ENCODE measurements at regions not wholly inside any gene's neighbourhood (a gene's known extent, or its start where the extent isn't known, plus 50 kb on each side); places are given as distances from the start of the nearest gene placed in this dataset.

DNA sequence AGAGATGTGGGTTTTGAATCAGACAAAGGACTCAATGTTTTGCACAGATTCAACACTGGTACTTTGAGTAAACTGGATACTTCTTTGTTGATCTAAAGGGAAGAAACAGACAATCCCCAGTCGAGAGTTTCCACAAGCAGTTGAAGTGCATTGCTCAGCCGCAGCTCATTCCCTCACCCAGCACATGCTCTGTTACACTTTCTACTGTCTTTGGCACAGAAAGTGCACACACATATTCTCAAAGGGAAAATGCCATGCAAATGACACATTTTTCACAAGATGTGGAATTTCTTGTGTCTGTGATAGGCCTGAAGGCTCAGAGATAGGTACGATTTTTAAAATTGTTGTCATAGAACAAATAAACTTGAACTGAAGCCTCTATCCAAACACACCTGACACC, 258.9 kb upstream of the TRIB2 start:
- Histone ChIP-seq H3K4me3 (no peak overlapping the region), H3F3A (ENCODE audit: insufficient read depth, low read depth) (peaks cover 22% of the 10 kb centered on the region), H4K20me1 (ENCODE audit: insufficient read depth) (no peaks in the 10 kb centered on the region), H3K27ac (peak overlapping the region; percentile 88), H3K4me1 (replicated peaks; ENCODE audit: insufficient read depth) (peaks cover 28% of the 10 kb centered on the region), H2AFZ (no peak overlapping the region), H3K27me3 (ENCODE audit: insufficient read depth, low read depth) (no peaks in the 10 kb centered on the region), H3K79me2 (ENCODE audit: low read depth) (no peaks in the 10 kb centered on the region), H3K9me3 (ENCODE audit: insufficient read depth, low read depth) (no peaks in the 10 kb centered on the region; the same call in none of the 2 replicates), H3K36me3 (ENCODE audit: low read depth) (no peaks in the 10 kb centered on the region), H3K4me2 (peak overlapping the region; percentile 84; the same call in 1 of the 2 replicates), H3K9me2 (ENCODE audit: insufficient read depth) (no peaks in the 10 kb centered on the region)
- intact Hi-C loops (cut with micrococcal nuclease; ENCODE audit: unreplicated experiment) = loop anchor here (2.0 to 5.0 kb wide), 4 partner anchors 35 to 596 kb away; no protein-coding TSS in a partner anchor
- DNase-seq = no peak
- no TSS peak for BruUV-seq (replicated peaks)
- ChIA-PET CTCF (no interaction called here), POLR2A (ENCODE audit: unreplicated experiment) (no interaction called here)
- TF ChIP-seq, protein P1, sequence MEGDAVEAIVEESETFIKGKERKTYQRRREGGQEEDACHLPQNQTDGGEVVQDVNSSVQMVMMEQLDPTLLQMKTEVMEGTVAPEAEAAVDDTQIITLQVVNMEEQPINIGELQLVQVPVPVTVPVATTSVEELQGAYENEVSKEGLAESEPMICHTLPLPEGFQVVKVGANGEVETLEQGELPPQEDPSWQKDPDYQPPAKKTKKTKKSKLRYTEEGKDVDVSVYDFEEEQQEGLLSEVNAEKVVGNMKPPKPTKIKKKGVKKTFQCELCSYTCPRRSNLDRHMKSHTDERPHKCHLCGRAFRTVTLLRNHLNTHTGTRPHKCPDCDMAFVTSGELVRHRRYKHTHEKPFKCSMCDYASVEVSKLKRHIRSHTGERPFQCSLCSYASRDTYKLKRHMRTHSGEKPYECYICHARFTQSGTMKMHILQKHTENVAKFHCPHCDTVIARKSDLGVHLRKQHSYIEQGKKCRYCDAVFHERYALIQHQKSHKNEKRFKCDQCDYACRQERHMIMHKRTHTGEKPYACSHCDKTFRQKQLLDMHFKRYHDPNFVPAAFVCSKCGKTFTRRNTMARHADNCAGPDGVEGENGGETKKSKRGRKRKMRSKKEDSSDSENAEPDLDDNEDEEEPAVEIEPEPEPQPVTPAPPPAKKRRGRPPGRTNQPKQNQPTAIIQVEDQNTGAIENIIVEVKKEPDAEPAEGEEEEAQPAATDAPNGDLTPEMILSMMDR (conservative IDR thresholded peaks at IDR 0.05) = no peak
- TF ChIP-seq EZH2 (IDR thresholded peaks at IDR 0.05; ENCODE audit: low read depth) = no peak

DNA sequence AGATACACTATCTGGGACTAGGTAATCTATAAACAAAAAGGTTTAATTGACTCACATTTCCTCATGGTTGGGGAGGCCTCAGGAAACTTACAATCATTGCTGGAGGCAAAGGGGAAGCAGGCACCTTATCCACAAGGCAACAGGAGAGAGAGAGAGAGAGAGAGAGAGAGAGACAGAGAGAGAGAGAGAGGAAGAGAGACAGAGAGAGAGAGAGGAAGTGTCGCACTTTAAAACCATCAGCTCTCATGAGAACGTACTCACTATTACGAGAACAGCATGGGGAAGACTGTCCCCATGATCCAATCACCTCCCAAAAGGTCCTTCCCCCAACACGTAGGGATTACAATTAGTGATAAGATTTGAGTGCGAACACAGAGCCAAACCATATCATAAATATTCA, 253.5 kb upstream of the TRIB2 start:
- H3K9me2 ChIP-seq (ENCODE audit: insufficient read depth) = no peaks in the 10 kb centered on the region
- no peak overlapping the region; the same call in 1 of the 2 replicates for H2AFZ ChIP-seq
- intact Hi-C loops (cut with micrococcal nuclease; ENCODE audit: unreplicated experiment) = loop anchor here (5.0 kb wide), 1 partner anchor 366 kb away; no protein-coding TSS in a partner anchor
- H3K27me3 ChIP-seq (ENCODE audit: insufficient read depth, low read depth) = no peaks in the 10 kb centered on the region
- ChIA-PET POLR2A (ENCODE audit: unreplicated experiment) (no interaction called here), CTCF (no interaction called here)
- H3K27ac ChIP-seq = no peak overlapping the region
- TF ChIP-seq EZH2 (IDR thresholded peaks at IDR 0.05; ENCODE audit: low read depth) = no peak
- TF ChIP-seq, protein P1 (conservative IDR thresholded peaks at IDR 0.05) = no peak
- H3K9me3 ChIP-seq (ENCODE audit: insufficient read depth, low read depth) = no peaks in the 10 kb centered on the region; the same call in 1 of the 2 replicates
- no peak overlapping the region for H3K4me3 ChIP-seq
- H3F3A ChIP-seq (ENCODE audit: insufficient read depth, low read depth) = 0 out of 2 replicates have a peak, but pooled peaks cover under 1% of the 10 kb centered on the region
- no peaks in the 10 kb centered on the region for H3K79me2 ChIP-seq (ENCODE audit: low read depth)
- peaks cover under 1% of the 10 kb centered on the region; the same call in 1 of the 2 replicates for H3K4me1 ChIP-seq (replicated peaks; ENCODE audit: insufficient read depth)
- H3K36me3 ChIP-seq (ENCODE audit: low read depth) = no peaks in the 10 kb centered on the region
- no peak overlapping the region for H3K4me2 ChIP-seq
- H4K20me1 ChIP-seq (ENCODE audit: insufficient read depth) = no peaks in the 10 kb centered on the region
- BruUV-seq (replicated peaks) = no TSS peak
- no peak for DNase-seq

DNA sequence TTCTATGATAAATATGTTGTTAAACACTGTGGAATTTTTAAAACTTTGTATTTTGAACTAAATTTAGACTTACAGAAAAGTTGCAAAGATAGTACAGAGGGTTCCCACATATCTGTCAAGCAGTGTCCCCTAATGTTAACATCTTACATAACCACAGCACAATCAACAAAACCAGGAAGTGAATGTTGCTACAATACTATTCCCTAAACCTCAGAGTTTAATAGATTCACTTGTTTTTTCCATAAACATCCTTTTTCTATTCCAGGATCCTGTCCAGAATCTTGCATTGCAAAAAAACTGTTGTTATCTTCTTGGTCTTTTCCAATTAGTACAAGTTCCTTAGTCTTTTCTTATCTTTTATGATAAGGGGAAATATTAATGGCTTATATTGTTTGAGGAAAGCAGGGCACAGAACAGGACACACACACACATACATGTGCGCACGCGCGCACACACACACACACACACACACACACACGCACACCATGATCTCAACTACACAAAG, 251.1 kb upstream of the TRIB2 start:
- Histone ChIP-seq H3K79me2 (ENCODE audit: low read depth) (no peaks in the 10 kb centered on the region), H3K4me2 (no peak overlapping the region), H3K9me2 (ENCODE audit: insufficient read depth) (no peaks in the 10 kb centered on the region), H3K36me3 (ENCODE audit: low read depth) (no peaks in the 10 kb centered on the region), H4K20me1 (ENCODE audit: insufficient read depth) (no peaks in the 10 kb centered on the region), H3K27me3 (ENCODE audit: insufficient read depth, low read depth) (no peaks in the 10 kb centered on the region), H3K4me3 (no peak overlapping the region), H3K9me3 (ENCODE audit: insufficient read depth, low read depth) (no peaks in the 10 kb centered on the region; the same call in 1 of the 2 replicates), H3F3A (ENCODE audit: insufficient read depth, low read depth) (no peaks in the 10 kb centered on the region), H2AFZ (no peak overlapping the region), H3K4me1 (replicated peaks; ENCODE audit: insufficient read depth) (no peaks in the 10 kb centered on the region), H3K27ac (no peak overlapping the region)
- ChIA-PET CTCF (no interaction called here), POLR2A (ENCODE audit: unreplicated experiment) (no interaction called here)
- TF ChIP-seq, protein P1 (conservative IDR thresholded peaks at IDR 0.05) = no peak
- TF ChIP-seq EZH2 (IDR thresholded peaks at IDR 0.05; ENCODE audit: low read depth) = no peak
- DNase-seq = no peak
- intact Hi-C loops (cut with micrococcal nuclease; ENCODE audit: unreplicated experiment) = no loop called here
- BruUV-seq (replicated peaks) = no TSS peak
